ENCODE measurements at regions not wholly inside any gene's neighbourhood (a gene's known extent, or its start where the extent isn't known, plus 50 kb on each side); places are given as distances from the start of the nearest gene placed in this dataset.
"Not testable (repeated sequence)": the region's sequence is repeated elsewhere in the genome, so short reads cannot be mapped to it uniquely, and the experiment has no call there.

DNA sequence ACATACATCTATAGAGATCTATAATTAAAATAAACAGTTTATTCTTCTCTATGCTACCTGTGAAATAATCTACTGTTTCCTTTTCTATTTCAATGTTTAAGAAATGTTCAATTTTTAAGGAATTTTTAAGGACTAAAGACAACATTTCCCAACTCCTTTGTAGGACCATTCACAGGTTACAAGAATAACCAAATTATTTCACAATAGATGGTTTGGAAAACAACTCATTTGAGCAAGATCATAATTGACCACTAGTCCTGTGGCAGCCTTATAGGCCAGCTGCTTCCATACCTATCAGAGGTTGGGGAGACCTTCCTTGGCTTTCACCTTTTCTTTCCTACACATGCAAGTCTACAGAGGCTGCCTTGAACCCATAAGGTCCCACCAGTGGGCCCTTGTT lies 193.7 kb downstream of the TTC39B start:
- no peak for DNase-seq

DNA sequence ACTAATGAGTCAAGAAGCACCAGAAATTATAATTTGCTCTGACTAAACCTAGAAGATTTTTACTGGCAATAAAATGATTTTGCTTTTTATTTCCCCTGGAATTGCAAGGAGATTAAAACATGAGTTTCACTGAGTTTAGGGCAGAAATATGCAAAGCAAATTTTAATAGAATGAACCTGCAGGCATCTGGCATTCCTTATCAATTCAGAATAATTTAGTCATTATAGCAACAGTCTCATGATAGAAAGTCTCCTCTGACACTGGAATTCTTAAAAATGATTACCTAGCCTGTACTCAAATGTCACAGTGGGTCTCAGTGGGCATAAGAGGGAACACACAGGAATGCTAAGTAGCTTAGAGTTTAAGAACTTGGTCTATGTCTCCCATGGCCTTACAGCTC lies 195.9 kb downstream of the TTC39B start:
- no peak for DNase-seq

- DNase-seq = peak; percentile 56
Measured at GRCh38 chr9:15104826-15105420, 194.7 kb upstream of the FREM1 start.

DNA sequence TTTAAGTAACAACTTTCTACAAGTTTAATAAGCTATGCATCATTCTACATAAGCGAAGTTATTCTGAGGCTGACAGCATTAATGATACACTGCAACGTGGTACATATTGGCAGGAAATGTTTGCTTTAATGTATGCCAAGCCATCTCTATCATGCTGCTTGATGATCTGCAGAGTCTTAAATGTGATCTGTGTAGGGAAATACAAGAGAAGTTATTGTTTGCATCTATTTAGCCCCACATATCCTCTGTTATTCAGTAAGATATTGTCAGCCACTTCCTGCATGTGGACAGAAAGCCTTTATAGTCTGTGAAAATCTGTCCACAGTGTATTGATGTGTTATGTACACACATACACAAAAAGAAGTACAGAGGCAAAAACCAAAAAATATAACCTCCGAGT lies 193.1 kb upstream of the FREM1 start:
- no peak for DNase-seq

- DNase-seq = no peak
Measured at GRCh38 chr9:15101095-15101494, 190.9 kb upstream of the FREM1 start.

DNA sequence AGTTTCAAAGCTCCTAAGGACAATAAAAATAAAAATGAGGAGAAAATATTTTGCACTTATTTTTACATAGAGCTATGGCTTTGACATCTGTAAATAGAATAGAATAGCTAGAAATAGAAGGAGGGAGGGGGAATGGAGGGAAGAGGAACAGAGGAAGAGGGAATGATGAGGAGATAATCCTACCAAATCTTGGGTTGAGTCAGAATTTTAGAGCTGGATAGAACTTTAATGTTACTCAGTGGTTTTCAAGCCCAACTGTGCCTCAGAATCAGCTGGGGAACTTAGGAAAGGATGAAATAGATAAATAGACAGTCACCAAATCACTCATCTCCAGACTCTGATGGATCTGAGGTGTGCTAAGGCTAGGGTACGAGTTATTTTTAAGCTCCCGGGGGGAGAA lies 190.3 kb upstream of the FREM1 start:
- DNase-seq = no peak

GRCh38 chr9:15096972-15097371 lies 186.7 kb upstream of the FREM1 start:
- no peak for DNase-seq

GRCh38 chr9:15086778-15087324 lies 176.6 kb upstream of the FREM1 start:
- no peak for DNase-seq

- no peak for DNase-seq
Measured at GRCh38 chr9:15086156-15086763, 176.0 kb upstream of the FREM1 start.

DNA sequence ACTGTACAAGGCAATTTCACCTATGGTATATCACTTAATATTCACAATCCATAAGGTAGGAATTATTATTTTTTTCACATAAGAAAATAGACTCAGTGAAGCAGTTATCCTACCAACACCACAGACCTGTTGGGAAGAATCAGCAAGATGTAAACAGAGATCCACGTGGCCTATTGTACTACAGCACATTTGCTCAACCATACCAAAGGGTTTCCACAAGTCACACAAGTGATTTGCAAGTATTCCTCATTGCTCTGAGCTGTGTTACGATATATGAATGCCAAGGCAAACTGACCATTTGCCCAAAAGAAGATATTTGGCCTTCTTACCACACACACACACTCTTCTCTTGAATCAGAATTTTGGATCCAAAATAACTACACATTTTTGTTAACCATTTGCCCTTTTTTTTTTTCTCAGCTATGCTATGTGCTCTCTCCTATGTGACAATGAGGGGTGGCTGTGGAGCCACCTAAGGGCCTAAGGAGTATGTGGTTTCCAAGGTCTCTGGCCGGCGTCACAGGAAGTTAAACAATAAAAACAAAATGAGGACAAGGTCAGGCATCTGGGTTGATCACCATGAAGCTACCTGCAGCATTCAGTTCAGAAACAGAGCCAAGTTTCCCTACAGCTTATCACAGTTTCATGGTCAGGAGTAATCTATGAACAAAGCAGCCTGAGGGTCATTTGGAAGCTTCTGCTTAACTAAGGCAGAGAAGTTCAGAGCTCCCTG lies 171.0 kb upstream of the FREM1 start:
- DNase-seq = no peak

GRCh38 chr9:15080401-15080800 lies 170.2 kb upstream of the FREM1 start:
- no peak for DNase-seq

DNA sequence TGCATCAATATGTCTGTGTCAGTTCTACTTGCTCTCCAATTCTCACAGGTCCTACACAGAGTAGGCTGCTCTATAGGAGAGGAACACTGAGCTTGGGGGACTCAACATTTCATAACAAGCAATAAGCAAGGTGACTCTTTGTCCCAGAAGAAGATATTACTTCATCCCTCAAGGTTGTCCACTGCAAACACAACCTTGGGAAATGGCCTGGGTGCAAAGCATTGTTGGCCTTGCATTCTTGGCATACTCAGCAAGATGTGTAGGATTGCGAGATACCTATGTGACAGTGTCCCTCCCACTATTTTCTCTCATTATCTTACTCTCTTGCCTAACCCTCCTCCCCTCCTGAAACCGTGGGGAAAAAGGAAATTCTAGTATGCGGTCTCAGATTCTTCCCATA lies 169.8 kb upstream of the FREM1 start:
- DNase-seq = no peak

DNA sequence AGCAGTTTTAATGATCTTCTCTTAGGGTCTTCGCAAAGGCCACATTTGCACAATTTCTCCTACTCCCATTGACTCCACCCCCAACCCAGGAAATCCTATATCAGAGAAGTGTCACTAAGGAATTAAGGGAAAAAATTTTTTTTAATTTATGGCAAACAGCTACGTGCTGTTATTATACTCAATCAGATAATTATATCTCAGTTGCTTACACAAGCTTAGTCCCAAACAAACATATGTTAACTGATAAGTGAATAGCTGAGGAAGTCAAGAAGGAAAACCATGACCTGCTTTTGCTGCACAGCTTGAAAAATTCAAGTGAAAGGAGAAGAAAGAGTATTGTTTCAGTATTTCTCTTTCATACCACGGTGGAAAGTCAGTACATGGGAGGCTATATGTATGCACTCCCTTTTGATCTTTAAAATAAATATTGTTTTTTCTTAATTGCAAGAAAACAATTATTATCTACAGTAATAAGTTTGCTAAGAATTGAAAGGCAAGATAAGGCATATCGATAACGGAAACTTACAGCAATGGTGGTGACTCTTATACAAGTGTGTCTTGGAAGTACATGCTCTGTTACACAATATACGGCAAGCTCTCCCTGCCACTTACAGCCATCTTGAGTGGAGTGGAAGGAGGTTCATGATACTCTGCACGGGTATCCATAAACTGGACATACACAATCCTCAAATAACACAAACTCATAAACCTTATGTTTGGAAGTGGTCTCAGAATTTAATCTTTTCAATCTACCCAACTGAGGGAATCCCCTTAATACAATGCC lies 167.9 kb upstream of the FREM1 start:
- DNase-seq = no peak

- no peak for DNase-seq
Measured at GRCh38 chr9:15073620-15074019, 163.4 kb upstream of the FREM1 start.

GRCh38 chr9:15070716-15071115 lies 160.5 kb upstream of the FREM1 start:
- DNase-seq = no peak

- DNase-seq = no peak
Measured at GRCh38 chr9:15069106-15069505, 158.9 kb upstream of the FREM1 start.

DNA sequence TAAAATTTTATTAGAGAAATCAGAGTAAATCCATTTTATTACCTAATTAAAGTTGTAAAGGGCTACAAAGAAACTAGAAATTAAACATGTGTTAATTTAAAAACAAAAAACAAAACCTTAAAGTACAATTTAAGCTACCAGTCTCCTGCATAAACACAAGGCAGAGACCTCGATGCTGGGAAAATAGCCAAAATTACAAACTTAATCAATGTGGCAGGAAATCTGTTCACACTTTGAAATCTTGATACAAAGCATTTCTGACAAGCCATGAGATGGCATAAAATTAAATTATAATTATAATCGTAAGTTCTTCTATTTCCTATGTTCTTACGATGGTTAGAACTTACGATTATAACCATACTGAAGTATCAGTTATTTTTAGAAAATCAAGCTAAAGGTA lies 158.0 kb upstream of the FREM1 start:
- no peak for DNase-seq

DNA sequence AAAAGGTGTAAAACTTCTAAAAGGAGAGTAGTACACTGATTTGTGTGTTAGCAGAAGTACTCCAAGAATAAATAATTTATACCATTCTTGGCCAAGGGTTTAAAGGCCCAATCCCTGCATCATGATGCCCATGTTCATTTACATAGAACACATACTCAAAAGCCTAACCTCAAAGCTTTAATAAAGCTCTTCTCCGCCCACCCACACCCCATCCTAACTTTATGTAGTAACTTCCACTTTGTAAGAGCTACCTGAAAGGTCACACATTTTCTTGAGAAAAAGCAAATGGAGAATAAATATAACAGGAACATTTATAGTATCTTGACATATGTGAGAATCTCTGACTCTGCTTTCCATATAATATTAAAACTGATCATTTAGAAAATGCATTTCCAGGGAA lies 148.8 kb upstream of the FREM1 start:
- DNase-seq = no peak

- no peak for DNase-seq
Measured at GRCh38 chr9:15058236-15058635, 148.0 kb upstream of the FREM1 start.

- not testable (repeated sequence) for DNase-seq
Measured at GRCh38 chr9:15055284-15055683, 145.1 kb upstream of the FREM1 start.

GRCh38 chr9:15048772-15049171 lies 138.5 kb upstream of the FREM1 start:
- DNase-seq = no peak

DNA sequence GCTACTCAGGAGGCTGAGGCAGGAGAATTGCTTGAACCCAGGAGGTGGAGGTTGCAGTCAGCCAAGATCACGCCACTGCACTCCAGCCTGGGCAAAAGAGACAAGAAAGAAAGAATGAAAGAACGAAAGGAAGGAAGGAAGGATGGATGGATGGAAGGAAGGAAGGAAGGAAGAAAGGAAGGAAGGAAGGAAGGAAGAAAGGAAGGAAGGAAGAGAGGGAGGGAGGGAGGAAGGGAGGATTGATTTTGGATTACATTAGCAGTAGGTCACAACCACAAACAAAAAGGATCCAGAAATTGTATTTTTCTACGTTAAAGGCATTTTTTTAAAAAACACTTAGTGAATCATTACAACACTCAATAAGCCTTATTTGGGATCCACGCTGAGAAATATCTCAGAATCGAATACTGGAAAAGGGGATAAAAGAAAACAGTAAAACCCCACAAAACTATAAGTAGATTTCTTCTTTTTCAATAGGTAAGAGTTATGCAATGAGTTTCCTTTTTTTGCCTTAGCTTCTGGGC lies 136.9 kb upstream of the FREM1 start:
- no peak for DNase-seq

- DNase-seq = no peak
Measured at GRCh38 chr9:15033316-15033715, 123.1 kb upstream of the FREM1 start.
